ENCODE measurements at regions not wholly inside any gene's neighbourhood (a gene's known extent, or its start where the extent isn't known, plus 50 kb on each side); places are given as distances from the start of the nearest gene placed in this dataset.

DNA sequence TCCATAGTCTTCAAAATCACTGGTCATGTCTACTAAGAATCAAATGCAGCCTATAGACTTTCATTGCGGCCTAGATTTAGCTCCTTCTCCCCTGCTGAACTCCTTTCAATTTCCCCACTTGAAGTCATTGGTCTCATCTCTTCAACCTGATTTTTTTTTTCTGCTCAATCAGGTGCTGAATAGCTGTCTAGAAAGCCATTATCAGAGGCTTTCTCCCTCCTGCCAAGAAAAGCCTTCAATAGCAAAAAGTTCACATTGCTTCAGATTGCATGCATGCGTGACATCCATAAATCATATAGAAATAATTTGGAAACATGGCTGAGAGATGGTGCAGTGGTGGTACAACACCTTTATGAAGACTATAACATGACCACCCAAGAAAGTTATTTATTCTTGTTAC, 316.2 kb downstream of the PLK2 start:
- Histone ChIP-seq H3K9me3 (replicated peaks; ENCODE audit: insufficient read depth, low read length) (no peaks in the 10 kb centered on the region), H3K27ac (ENCODE audit: low read length) (no peak overlapping the region), H3K79me2 (ENCODE audit: low read length) (no peaks in the 10 kb centered on the region), H3K4me1 (ENCODE audit: low read length) (no peaks in the 10 kb centered on the region), H3K27me3 (replicated peaks; ENCODE audit: insufficient read depth, low read length) (no peaks in the 10 kb centered on the region), H2AFZ (ENCODE audit: low read length) (no peak overlapping the region), H3F3A (ENCODE audit: insufficient read depth, low read length) (no peaks in the 10 kb centered on the region), H4K20me1 (ENCODE audit: insufficient read depth, low read length) (no peaks in the 10 kb centered on the region), H3K9me2 (replicated peaks; ENCODE audit: insufficient read depth, low read length) (no peaks in the 10 kb centered on the region), H3K4me3 (ENCODE audit: low read length) (no peak overlapping the region), H3K9ac (ENCODE audit: low read length) (no peak overlapping the region), H3K36me3 (replicated peaks; ENCODE audit: insufficient read depth, low read length) (no peaks in the 10 kb centered on the region), H3K4me2 (ENCODE audit: low read depth, low read length) (no peak overlapping the region)
- TF ChIP-seq EZH2 (optimal IDR thresholded peaks at IDR 0.05; ENCODE audit: low read depth, low read length) (no peak), EZH2phosphoT487 (IDR thresholded peaks at IDR 0.05; ENCODE audit: low read length) (no peak)
- TF ChIP-seq, protein P1, sequence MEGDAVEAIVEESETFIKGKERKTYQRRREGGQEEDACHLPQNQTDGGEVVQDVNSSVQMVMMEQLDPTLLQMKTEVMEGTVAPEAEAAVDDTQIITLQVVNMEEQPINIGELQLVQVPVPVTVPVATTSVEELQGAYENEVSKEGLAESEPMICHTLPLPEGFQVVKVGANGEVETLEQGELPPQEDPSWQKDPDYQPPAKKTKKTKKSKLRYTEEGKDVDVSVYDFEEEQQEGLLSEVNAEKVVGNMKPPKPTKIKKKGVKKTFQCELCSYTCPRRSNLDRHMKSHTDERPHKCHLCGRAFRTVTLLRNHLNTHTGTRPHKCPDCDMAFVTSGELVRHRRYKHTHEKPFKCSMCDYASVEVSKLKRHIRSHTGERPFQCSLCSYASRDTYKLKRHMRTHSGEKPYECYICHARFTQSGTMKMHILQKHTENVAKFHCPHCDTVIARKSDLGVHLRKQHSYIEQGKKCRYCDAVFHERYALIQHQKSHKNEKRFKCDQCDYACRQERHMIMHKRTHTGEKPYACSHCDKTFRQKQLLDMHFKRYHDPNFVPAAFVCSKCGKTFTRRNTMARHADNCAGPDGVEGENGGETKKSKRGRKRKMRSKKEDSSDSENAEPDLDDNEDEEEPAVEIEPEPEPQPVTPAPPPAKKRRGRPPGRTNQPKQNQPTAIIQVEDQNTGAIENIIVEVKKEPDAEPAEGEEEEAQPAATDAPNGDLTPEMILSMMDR (IDR thresholded peaks at IDR 0.05; ENCODE audit: low read length), result no peak
- DNase-seq, result no peak

- no peaks in the 10 kb centered on the region for H3K79me2 ChIP-seq (ENCODE audit: low read length)
- no peak overlapping the region for H2AFZ ChIP-seq (ENCODE audit: low read length)
- H3K9ac ChIP-seq (ENCODE audit: low read length), result no peak overlapping the region
- H3K27ac ChIP-seq (ENCODE audit: low read length), result no peak overlapping the region
- H3K9me2 ChIP-seq (replicated peaks; ENCODE audit: insufficient read depth, low read length), result no peaks in the 10 kb centered on the region
- no peaks in the 10 kb centered on the region for H3K9me3 ChIP-seq (replicated peaks; ENCODE audit: insufficient read depth, low read length)
- H3K4me3 ChIP-seq (ENCODE audit: low read length), result no peak overlapping the region
- H3K4me2 ChIP-seq (ENCODE audit: low read depth, low read length), result no peak overlapping the region
- no peaks in the 10 kb centered on the region for H3K36me3 ChIP-seq (replicated peaks; ENCODE audit: insufficient read depth, low read length)
- TF ChIP-seq EZH2 (optimal IDR thresholded peaks at IDR 0.05; ENCODE audit: low read depth, low read length), result no peak
- TF ChIP-seq, protein P1 (IDR thresholded peaks at IDR 0.05; ENCODE audit: low read length), result no peak
- TF ChIP-seq EZH2phosphoT487 (IDR thresholded peaks at IDR 0.05; ENCODE audit: low read length), result no peak
- H4K20me1 ChIP-seq (ENCODE audit: insufficient read depth, low read length), result no peaks in the 10 kb centered on the region
- no peaks in the 10 kb centered on the region for H3K27me3 ChIP-seq (replicated peaks; ENCODE audit: insufficient read depth, low read length)
- DNase-seq, result no peak
- no peaks in the 10 kb centered on the region for H3F3A ChIP-seq (ENCODE audit: insufficient read depth, low read length)
- no peaks in the 10 kb centered on the region for H3K4me1 ChIP-seq (ENCODE audit: low read length)
These were observed 316.7 kb downstream of the PLK2 start for GRCh38 chr5:58143181-58143580.

GRCh38 chr5:58138791-58139190, 321.1 kb downstream of the PLK2 start:
- Histone ChIP-seq H3K27ac (ENCODE audit: low read length) (no peak overlapping the region), H3K4me3 (ENCODE audit: low read length) (no peak overlapping the region), H4K20me1 (ENCODE audit: insufficient read depth, low read length) (no peaks in the 10 kb centered on the region), H3K79me2 (ENCODE audit: low read length) (no peaks in the 10 kb centered on the region), H3K4me2 (ENCODE audit: low read depth, low read length) (no peak overlapping the region), H3K4me1 (ENCODE audit: low read length) (no peaks in the 10 kb centered on the region), H3K27me3 (replicated peaks; ENCODE audit: insufficient read depth, low read length) (no peaks in the 10 kb centered on the region), H2AFZ (ENCODE audit: low read length) (no peak overlapping the region), H3K9ac (ENCODE audit: low read length) (no peak overlapping the region), H3K9me3 (replicated peaks; ENCODE audit: insufficient read depth, low read length) (no peaks in the 10 kb centered on the region), H3K36me3 (replicated peaks; ENCODE audit: insufficient read depth, low read length) (no peaks in the 10 kb centered on the region), H3K9me2 (replicated peaks; ENCODE audit: insufficient read depth, low read length) (no peaks in the 10 kb centered on the region), H3F3A (ENCODE audit: insufficient read depth, low read length) (no peaks in the 10 kb centered on the region)
- no peak for TF ChIP-seq EZH2 (optimal IDR thresholded peaks at IDR 0.05; ENCODE audit: low read depth, low read length)
- TF ChIP-seq, protein P1 (IDR thresholded peaks at IDR 0.05; ENCODE audit: low read length), result no peak
- no peak for TF ChIP-seq EZH2phosphoT487 (IDR thresholded peaks at IDR 0.05; ENCODE audit: low read length)
- no peak for DNase-seq

Measured in MM.1S (cell line).